Activated T-helper 1 cell treated with anti-CD3 and anti-CD28 coated beads, Interleukin-12 subunit alpha, Interleukin-12 subunit beta, Interleukin-2, Interleukin-4 antibody, amounts not matched to agents 30 ng/mL and 10 ng/mL and 1 ng/mL, durations not matched to agents 14 hours and 24 hours and 36 hours (primary cell): ENCODE measurements at regions not wholly inside any gene's neighbourhood (a gene's known extent, or its start where the extent isn't known, plus 50 kb on each side); places are given as distances from the start of the nearest gene placed in this dataset.

ENCODE experiments used
- DNase-seq: peaks from one replicate; pipeline ENCODE4 v3.0.0; 2021; ENCODE audit warnings: low spot score
- H3K27ac Mint-ChIP-seq: one replicate; pipeline ENCODE4 v1.8.0; 2021; ENCODE audit warnings: mild to moderate bottlenecking, mixed read lengths
- H3K27me3 Mint-ChIP-seq: one replicate; pipeline ENCODE4 v1.8.0; 2022; ENCODE audit warnings: mild to moderate bottlenecking, moderate library complexity, mixed read lengths; ENCODE audit not compliant: insufficient read depth
- H3K36me3 Mint-ChIP-seq: one replicate; pipeline ENCODE4 v1.8.0; 2021; ENCODE audit warnings: low read depth, mixed read lengths
- H3K4me1 Mint-ChIP-seq: one replicate; pipeline ENCODE4 v1.8.0; 2021; ENCODE audit warnings: low read depth, mixed read lengths
- H3K4me3 Mint-ChIP-seq: one replicate; pipeline ENCODE4 v1.8.0; 2021; ENCODE audit warnings: mild to moderate bottlenecking, moderate library complexity, mixed read lengths
- H3K9me3 Mint-ChIP-seq: one replicate; pipeline ENCODE4 v1.8.0; 2021; ENCODE audit warnings: mixed read lengths
- intact Hi-C: fragments of 100-400 bp; cut with micrococcal nuclease; formaldehyde crosslinking; loops from one replicate; pipeline ENCODE4 v1.15.1; 2024

- Mint-ChIP-seq H3K9me3 (no peaks in the 10 kb centered on the region), H3K36me3 (no peaks in the 10 kb centered on the region), H3K27ac (no peak overlapping the region), H3K4me3 (no peak overlapping the region), H3K27me3 (peaks cover 13% of the 10 kb centered on the region), H3K4me1 (no peaks in the 10 kb centered on the region)
- DNase-seq = no peak
- intact Hi-C loops = no loop called here
Observed at GRCh38 chr2:16257322-16258028, 317.1 kb downstream of the MYCN start.

GRCh38 chr2:16256601-16257321, 316.4 kb downstream of the MYCN start:
- no peaks in the 10 kb centered on the region for H3K36me3 Mint-ChIP-seq
- intact Hi-C loops = no loop called here
- H3K9me3 Mint-ChIP-seq = no peaks in the 10 kb centered on the region
- H3K27ac Mint-ChIP-seq = no peak overlapping the region
- H3K27me3 Mint-ChIP-seq = peaks cover 13% of the 10 kb centered on the region
- H3K4me1 Mint-ChIP-seq = no peaks in the 10 kb centered on the region
- no peak for DNase-seq
- no peak overlapping the region for H3K4me3 Mint-ChIP-seq

GRCh38 chr2:16255120-16255519, 314.8 kb downstream of the MYCN start:
- intact Hi-C loops = no loop called here
- Mint-ChIP-seq H3K36me3 (no peaks in the 10 kb centered on the region), H3K4me1 (no peaks in the 10 kb centered on the region), H3K27me3 (peaks cover 13% of the 10 kb centered on the region), H3K4me3 (no peak overlapping the region), H3K9me3 (no peaks in the 10 kb centered on the region), H3K27ac (no peak overlapping the region)
- no peak for DNase-seq

GRCh38 chr2:16254356-16254965, 314.1 kb downstream of the MYCN start:
- no peak overlapping the region for H3K4me3 Mint-ChIP-seq
- peaks cover 13% of the 10 kb centered on the region for H3K27me3 Mint-ChIP-seq
- intact Hi-C loops = no loop called here
- H3K9me3 Mint-ChIP-seq = no peaks in the 10 kb centered on the region
- no peak overlapping the region for H3K27ac Mint-ChIP-seq
- H3K4me1 Mint-ChIP-seq = no peaks in the 10 kb centered on the region
- H3K36me3 Mint-ChIP-seq = no peaks in the 10 kb centered on the region
- DNase-seq = no peak

- H3K36me3 Mint-ChIP-seq = no peaks in the 10 kb centered on the region
- no peaks in the 10 kb centered on the region for H3K4me1 Mint-ChIP-seq
- peaks cover 12% of the 10 kb centered on the region for H3K27me3 Mint-ChIP-seq
- no peak overlapping the region for H3K27ac Mint-ChIP-seq
- no peak overlapping the region for H3K4me3 Mint-ChIP-seq
- intact Hi-C loops = no loop called here
- no peaks in the 10 kb centered on the region for H3K9me3 Mint-ChIP-seq
- DNase-seq = no peak
Observed at GRCh38 chr2:16253291-16253690, 312.9 kb downstream of the MYCN start.

GRCh38 chr2:16252891-16253290, 312.5 kb downstream of the MYCN start:
- Mint-ChIP-seq H3K27me3 (peaks cover 11% of the 10 kb centered on the region), H3K27ac (no peak overlapping the region), H3K4me1 (no peaks in the 10 kb centered on the region), H3K9me3 (no peaks in the 10 kb centered on the region), H3K36me3 (no peaks in the 10 kb centered on the region), H3K4me3 (no peak overlapping the region)
- intact Hi-C loops = no loop called here
- DNase-seq = no peak

- Mint-ChIP-seq H3K4me1 (no peaks in the 10 kb centered on the region), H3K27me3 (peaks cover 6% of the 10 kb centered on the region), H3K9me3 (no peaks in the 10 kb centered on the region), H3K27ac (no peak overlapping the region), H3K4me3 (no peak overlapping the region), H3K36me3 (no peaks in the 10 kb centered on the region)
- DNase-seq = no peak
- intact Hi-C loops = no loop called here
Observed at GRCh38 chr2:16252251-16252650, 311.9 kb downstream of the MYCN start.

- H3K36me3 Mint-ChIP-seq = no peaks in the 10 kb centered on the region
- DNase-seq = no peak
- H3K4me3 Mint-ChIP-seq = no peak overlapping the region
- no peaks in the 10 kb centered on the region for H3K9me3 Mint-ChIP-seq
- no peak overlapping the region for H3K27ac Mint-ChIP-seq
- no peaks in the 10 kb centered on the region for H3K4me1 Mint-ChIP-seq
- peaks cover 3% of the 10 kb centered on the region for H3K27me3 Mint-ChIP-seq
- intact Hi-C loops = no loop called here
Observed at GRCh38 chr2:16251511-16252225, 311.3 kb downstream of the MYCN start.

GRCh38 chr2:16250886-16251285, 310.5 kb downstream of the MYCN start:
- H3K4me1 Mint-ChIP-seq = no peaks in the 10 kb centered on the region
- no peaks in the 10 kb centered on the region for H3K36me3 Mint-ChIP-seq
- intact Hi-C loops = no loop called here
- no peaks in the 10 kb centered on the region for H3K9me3 Mint-ChIP-seq
- no peak overlapping the region for H3K27ac Mint-ChIP-seq
- H3K27me3 Mint-ChIP-seq = peaks cover 3% of the 10 kb centered on the region
- DNase-seq = no peak
- no peak overlapping the region for H3K4me3 Mint-ChIP-seq

GRCh38 chr2:16250466-16250865, 310.1 kb downstream of the MYCN start:
- no peaks in the 10 kb centered on the region for H3K4me1 Mint-ChIP-seq
- no peaks in the 10 kb centered on the region for H3K36me3 Mint-ChIP-seq
- H3K9me3 Mint-ChIP-seq = no peaks in the 10 kb centered on the region
- H3K4me3 Mint-ChIP-seq = no peak overlapping the region
- H3K27ac Mint-ChIP-seq = no peak overlapping the region
- H3K27me3 Mint-ChIP-seq = peaks cover 3% of the 10 kb centered on the region
- intact Hi-C loops = no loop called here
- no peak for DNase-seq

GRCh38 chr2:16250056-16250425, 309.7 kb downstream of the MYCN start:
- H3K4me3 Mint-ChIP-seq = no peak overlapping the region
- no peaks in the 10 kb centered on the region for H3K36me3 Mint-ChIP-seq
- no peaks in the 10 kb centered on the region for H3K9me3 Mint-ChIP-seq
- no peaks in the 10 kb centered on the region for H3K4me1 Mint-ChIP-seq
- intact Hi-C loops = no loop called here
- no peak for DNase-seq
- peaks cover 3% of the 10 kb centered on the region for H3K27me3 Mint-ChIP-seq
- no peak overlapping the region for H3K27ac Mint-ChIP-seq

- intact Hi-C loops = no loop called here
- Mint-ChIP-seq H3K9me3 (no peaks in the 10 kb centered on the region), H3K4me1 (no peaks in the 10 kb centered on the region), H3K27ac (no peak overlapping the region), H3K36me3 (no peaks in the 10 kb centered on the region), H3K4me3 (no peak overlapping the region), H3K27me3 (no peaks in the 10 kb centered on the region)
- no peak for DNase-seq
Observed at GRCh38 chr2:16249246-16250055, 309.1 kb downstream of the MYCN start.
